ENCODE measurements at regions not wholly inside any gene's neighbourhood (a gene's known extent, or its start where the extent isn't known, plus 50 kb on each side); places are given as distances from the start of the nearest gene placed in this dataset.

GRCh38 chr18:73461038-73461779 is 593.4 kb upstream of the NETO1 start:
- no peak for DNase-seq (ENCODE audit: low spot score in 2 of 2)
- TF ChIP-seq POLR2A (IDR thresholded peaks at IDR 0.05), result no peak
- TF ChIP-seq, protein P1, sequence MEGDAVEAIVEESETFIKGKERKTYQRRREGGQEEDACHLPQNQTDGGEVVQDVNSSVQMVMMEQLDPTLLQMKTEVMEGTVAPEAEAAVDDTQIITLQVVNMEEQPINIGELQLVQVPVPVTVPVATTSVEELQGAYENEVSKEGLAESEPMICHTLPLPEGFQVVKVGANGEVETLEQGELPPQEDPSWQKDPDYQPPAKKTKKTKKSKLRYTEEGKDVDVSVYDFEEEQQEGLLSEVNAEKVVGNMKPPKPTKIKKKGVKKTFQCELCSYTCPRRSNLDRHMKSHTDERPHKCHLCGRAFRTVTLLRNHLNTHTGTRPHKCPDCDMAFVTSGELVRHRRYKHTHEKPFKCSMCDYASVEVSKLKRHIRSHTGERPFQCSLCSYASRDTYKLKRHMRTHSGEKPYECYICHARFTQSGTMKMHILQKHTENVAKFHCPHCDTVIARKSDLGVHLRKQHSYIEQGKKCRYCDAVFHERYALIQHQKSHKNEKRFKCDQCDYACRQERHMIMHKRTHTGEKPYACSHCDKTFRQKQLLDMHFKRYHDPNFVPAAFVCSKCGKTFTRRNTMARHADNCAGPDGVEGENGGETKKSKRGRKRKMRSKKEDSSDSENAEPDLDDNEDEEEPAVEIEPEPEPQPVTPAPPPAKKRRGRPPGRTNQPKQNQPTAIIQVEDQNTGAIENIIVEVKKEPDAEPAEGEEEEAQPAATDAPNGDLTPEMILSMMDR (IDR thresholded peaks at IDR 0.05), result no peak
- intact Hi-C loops (cut with DNase I; ENCODE audit: low total_unique reads), result no loop called here
- 70 to 73% methylated on average over 12 of the region's 12 CpGs for WGBS, 2 donors
- no peak overlapping the region for H3K4me3 ChIP-seq (ENCODE audit: low read depth, poor library complexity, severe bottlenecking)

GRCh38 chr18:73458186-73458964 is 590.6 kb upstream of the NETO1 start:
- no peak for DNase-seq (ENCODE audit: low spot score in 2 of 2)
- TF ChIP-seq, protein P1 (IDR thresholded peaks at IDR 0.05), result no peak
- no peak for TF ChIP-seq POLR2A (IDR thresholded peaks at IDR 0.05)
- WGBS, 2 donors, result 39 to 44% methylated on average over 6 of the region's 6 CpGs
- intact Hi-C loops (cut with DNase I; ENCODE audit: low total_unique reads), result no loop called here
- H3K4me3 ChIP-seq (ENCODE audit: low read depth, poor library complexity, severe bottlenecking), result no peak overlapping the region

- intact Hi-C loops (cut with DNase I; ENCODE audit: low total_unique reads), result no loop called here
- DNase-seq (ENCODE audit: low spot score in 2 of 2), result no peak
- 84 to 91% methylated on average over 3 of the region's 3 CpGs for WGBS, 2 donors
- H3K4me3 ChIP-seq (ENCODE audit: low read depth, poor library complexity, severe bottlenecking), result no peak overlapping the region
- no peak for TF ChIP-seq POLR2A (IDR thresholded peaks at IDR 0.05)
- TF ChIP-seq, protein P1 (IDR thresholded peaks at IDR 0.05), result no peak
Observed at GRCh38 chr18:73456643-73457042, 588.9 kb upstream of the NETO1 start.

DNA sequence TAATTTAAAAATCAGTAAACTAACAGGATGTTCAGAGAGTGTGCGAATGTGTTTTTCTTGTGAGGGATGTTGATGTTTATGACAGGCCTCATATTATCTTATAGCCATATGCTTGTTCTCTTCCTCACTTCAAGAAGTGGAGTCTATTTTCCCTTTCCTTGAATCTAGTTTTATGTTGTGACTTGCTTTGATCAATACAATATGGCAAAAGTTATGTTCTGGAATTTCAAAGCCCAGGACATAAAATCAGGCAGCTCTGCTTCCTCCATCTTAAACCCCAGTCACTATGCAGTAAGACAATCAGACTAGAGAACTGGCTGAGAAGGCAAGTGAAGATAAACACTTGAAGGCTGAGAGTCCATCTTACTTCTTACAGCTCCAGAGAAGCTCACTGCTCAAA is 585.1 kb upstream of the NETO1 start:
- 68 to 78% methylated on average over 1 of the region's 1 CpG for WGBS, 2 donors
- intact Hi-C loops (cut with DNase I; ENCODE audit: low total_unique reads), result no loop called here
- no peak overlapping the region for H3K4me3 ChIP-seq (ENCODE audit: low read depth, poor library complexity, severe bottlenecking)
- TF ChIP-seq, protein P1 (IDR thresholded peaks at IDR 0.05), result no peak
- no peak for TF ChIP-seq POLR2A (IDR thresholded peaks at IDR 0.05)
- DNase-seq (ENCODE audit: low spot score in 2 of 2), result no peak

DNA sequence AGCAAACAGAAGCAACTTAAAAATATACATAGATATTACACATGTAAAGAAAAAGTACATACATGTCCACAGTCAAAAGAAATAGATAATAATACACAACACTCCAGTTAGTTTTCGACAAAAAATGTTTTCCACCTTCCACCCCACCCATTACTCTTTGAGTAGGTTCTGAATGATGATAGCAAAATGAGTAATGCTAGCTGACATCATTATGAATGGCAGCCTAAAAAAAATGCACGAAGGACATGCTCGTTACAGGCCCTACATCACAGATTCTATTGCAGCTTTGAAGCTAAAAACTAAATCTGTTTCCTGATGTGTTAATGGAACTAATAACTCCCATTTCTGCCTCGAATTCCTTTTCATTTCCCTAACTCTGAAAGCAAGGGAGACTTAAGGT is 578.7 kb upstream of the NETO1 start:
- H3K4me3 ChIP-seq (ENCODE audit: low read depth, poor library complexity, severe bottlenecking), result no peak overlapping the region
- no peak for TF ChIP-seq POLR2A (IDR thresholded peaks at IDR 0.05)
- TF ChIP-seq, protein P1 (IDR thresholded peaks at IDR 0.05), result no peak
- WGBS, 2 donors, result 67 to 68% methylated on average over 4 of the region's 4 CpGs
- no peak for DNase-seq (ENCODE audit: low spot score in 2 of 2)
- intact Hi-C loops (cut with DNase I; ENCODE audit: low total_unique reads), result no loop called here
